HEK293 (cell line): ENCODE measurements at regions not wholly inside any gene's neighbourhood (a gene's known extent, or its start where the extent isn't known, plus 50 kb on each side); places are given as distances from the start of the nearest gene placed in this dataset.

Experiments
- CTCF ChIA-PET: fragments of 350-600 bp; formaldehyde crosslinking; extraction: SDS; loops from one replicate; lab custom pipeline; 2021; ENCODE audit warnings: antibody characterized with exemption; lab: Yijun Ruan, JAX
- POLR2A ChIA-PET: fragments of 300-600 bp; formaldehyde crosslinking; extraction: SDS; loops from one replicate; lab custom pipeline; 2020; ENCODE audit warnings: antibody characterized with exemption, inconsistent platforms; lab: Yijun Ruan, JAX
- H3K27ac ChIP-seq: fragments of 200-500 bp; sonication (Bioruptor generic); 2 replicates; pipeline ENCODE4 v1.5.1; 2014; ENCODE audit warnings: low read depth, low read length, control low read depth, inconsistent platforms; ENCODE audit errors: extremely low read depth
- H3K36me3 ChIP-seq, 2 experiments: fragments of 200-500 bp in 1 of 2; sonication (Bioruptor generic) in 1 of 2; 1 replicate in 1 of 2; 2 replicates in 1 of 2; pipeline ENCODE4 v1.5.1; 2014 to 2017; ENCODE audit warnings: inconsistent platforms in 2 of 2, low read length in 2 of 2; ENCODE audit not compliant: control insufficient read depth in 2 of 2, insufficient read depth in 1 of 2
- H3K4me1 ChIP-seq: fragments of 200-500 bp; sonication (Bioruptor generic); 2 replicates; pipeline ENCODE4 v1.5.1; 2014; ENCODE audit warnings: mild to moderate bottlenecking, low read length, inconsistent platforms; ENCODE audit not compliant: control insufficient read depth, insufficient read depth
- H3K4me3 ChIP-seq: 2 replicates; pipeline ENCODE4 v1.5.1; 2011; ENCODE audit warnings: low read depth, mild to moderate bottlenecking, control low read depth, low read length, moderate library complexity
- H3K9me3 ChIP-seq: fragments of 200-500 bp; sonication (Bioruptor generic); 2 replicates; pipeline ENCODE4 v1.5.1; 2014; ENCODE audit warnings: low read depth, low read length, inconsistent platforms; ENCODE audit not compliant: control insufficient read depth, insufficient read depth
- BCL11A ChIP-seq: fragments of 450-650 bp; formaldehyde crosslinking; IDR thresholded peaks from 2 replicates; pipeline ENCODE4 v1.5.1; 2016; ENCODE audit warnings: low read depth, missing biosample characterization, missing genetic modification characterization
- HOXC10 ChIP-seq: sonication (generic); formaldehyde crosslinking; IDR thresholded peaks from 2 replicates; pipeline ENCODE4 v1.8.1; 2023; ENCODE audit warnings: mild to moderate bottlenecking, missing genetic modification reagents
- RBAK ChIP-seq: fragments of 450-650 bp; formaldehyde crosslinking; IDR thresholded peaks from 2 replicates; pipeline ENCODE4 v1.5.1; 2016; ENCODE audit warnings: missing biosample characterization, missing genetic modification characterization
- SALL2 ChIP-seq: fragments of 450-650 bp; formaldehyde crosslinking; IDR thresholded peaks from 2 replicates; pipeline ENCODE4 v1.5.0; 2017; ENCODE audit warnings: missing biosample characterization, mild to moderate bottlenecking, missing genetic modification characterization, borderline replicate concordance
- ZFP69B ChIP-seq: fragments of 450-650 bp; formaldehyde crosslinking; IDR thresholded peaks from 2 replicates; pipeline ENCODE4 v1.5.1; 2016; ENCODE audit warnings: missing biosample characterization, missing genetic modification characterization
- ZNF132 ChIP-seq: fragments of 450-650 bp; formaldehyde crosslinking; IDR thresholded peaks from 2 replicates; pipeline ENCODE4 v1.5.1; 2017; ENCODE audit warnings: missing biosample characterization, missing genetic modification characterization, borderline replicate concordance
- ZNF202 ChIP-seq: fragments of 450-650 bp; formaldehyde crosslinking; IDR thresholded peaks from 2 replicates; pipeline ENCODE4 v1.5.1; 2016; ENCODE audit warnings: missing biosample characterization, missing genetic modification characterization, borderline replicate concordance
- ZNF571 ChIP-seq: fragments of 450-650 bp; formaldehyde crosslinking; IDR thresholded peaks from 2 replicates; pipeline ENCODE4 v1.5.0; 2017; ENCODE audit warnings: missing biosample characterization, missing genetic modification characterization
- ZNF585B ChIP-seq: fragments of 450-650 bp; formaldehyde crosslinking; IDR thresholded peaks from 2 replicates; pipeline ENCODE4 v1.5.1; 2016; ENCODE audit warnings: missing biosample characterization, missing genetic modification characterization
- ZNF707 ChIP-seq: fragments of 450-650 bp; formaldehyde crosslinking; IDR thresholded peaks from 2 replicates; pipeline ENCODE4 v1.5.1; 2016; ENCODE audit warnings: missing biosample characterization, missing genetic modification characterization
- ZNF76 ChIP-seq: fragments of 450-650 bp; formaldehyde crosslinking; IDR thresholded peaks from 2 replicates; pipeline ENCODE4; 2016; ENCODE audit warnings: low read depth, missing biosample characterization, missing genetic modification characterization, borderline replicate concordance
- ZNF785 ChIP-seq: fragments of 450-650 bp; formaldehyde crosslinking; IDR thresholded peaks from 2 replicates; pipeline ENCODE4 v1.5.1; 2016; ENCODE audit warnings: missing biosample characterization, missing genetic modification characterization
- TF ChIP-seq, protein P1 (sequence below): fragments of 450-650 bp; formaldehyde crosslinking; IDR thresholded peaks from 2 replicates; pipeline ENCODE4 v1.5.1; 2016; ENCODE audit warnings: missing biosample characterization, missing genetic modification characterization
- TF ChIP-seq, protein P2 (sequence below): fragments of 450-650 bp; formaldehyde crosslinking; IDR thresholded peaks from 2 replicates; pipeline ENCODE4 v1.5.1; 2016; ENCODE audit warnings: missing biosample characterization, missing genetic modification characterization
- TF ChIP-seq, protein P3 (sequence below): fragments of 450-650 bp; formaldehyde crosslinking; IDR thresholded peaks from 2 replicates; pipeline ENCODE4 v1.5.1; 2016; ENCODE audit warnings: missing biosample characterization, missing genetic modification characterization, borderline replicate concordance

GRCh38 chr5:41587668-41588067 lies 77.3 kb upstream of the PLCXD3 start:
- no peak overlapping the region for H3K27ac ChIP-seq
- CTCF ChIA-PET, result interaction anchor here (0.6 to 0.8 kb wide), 2 partner anchors 131 to 518 kb away, joined by 3 read pairs; no protein-coding TSS in a partner anchor
- TF ChIP-seq ZNF571 (tag by site-specific recombination) (no peak), ZFP69B (tag by site-specific recombination) (no peak), ZNF132 (tag by site-specific recombination) (no peak), SALL2 (tag by site-specific recombination) (no peak), ZNF707 (tag by site-specific recombination) (no peak), BCL11A (no peak), ZNF585B (tag by site-specific recombination) (no peak), RBAK (tag by site-specific recombination) (no peak), ZNF202 (no peak), ZNF785 (tag by site-specific recombination) (no peak), ZNF76 (no peak), HOXC10 (CRISPR knock-in tag) (no peak)
- TF ChIP-seq, protein P1, sequence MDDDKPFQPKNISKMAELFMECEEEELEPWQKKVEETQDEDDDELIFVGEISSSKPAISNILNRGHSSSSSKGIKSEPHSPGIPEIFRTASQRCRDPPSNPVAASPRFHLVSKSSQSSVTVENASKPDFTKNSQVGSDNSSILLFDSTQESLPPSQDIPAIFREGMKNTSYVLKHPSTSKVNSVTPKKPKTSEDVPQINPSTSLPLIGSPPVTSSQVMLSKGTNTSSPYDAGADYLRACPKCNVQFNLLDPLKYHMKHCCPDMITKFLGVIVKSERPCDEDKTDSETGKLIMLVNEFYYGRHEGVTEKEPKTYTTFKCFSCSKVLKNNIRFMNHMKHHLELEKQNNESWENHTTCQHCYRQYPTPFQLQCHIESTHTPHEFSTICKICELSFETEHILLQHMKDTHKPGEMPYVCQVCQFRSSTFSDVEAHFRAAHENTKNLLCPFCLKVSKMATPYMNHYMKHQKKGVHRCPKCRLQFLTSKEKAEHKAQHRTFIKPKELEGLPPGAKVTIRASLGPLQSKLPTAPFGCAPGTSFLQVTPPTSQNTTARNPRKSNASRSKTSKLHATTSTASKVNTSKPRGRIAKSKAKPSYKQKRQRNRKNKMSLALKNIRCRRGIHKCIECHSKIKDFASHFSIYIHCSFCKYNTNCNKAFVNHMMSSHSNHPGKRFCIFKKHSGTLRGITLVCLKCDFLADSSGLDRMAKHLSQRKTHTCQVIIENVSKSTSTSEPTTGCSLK (tag by site-specific recombination), result no peak
- TF ChIP-seq, protein P2, sequence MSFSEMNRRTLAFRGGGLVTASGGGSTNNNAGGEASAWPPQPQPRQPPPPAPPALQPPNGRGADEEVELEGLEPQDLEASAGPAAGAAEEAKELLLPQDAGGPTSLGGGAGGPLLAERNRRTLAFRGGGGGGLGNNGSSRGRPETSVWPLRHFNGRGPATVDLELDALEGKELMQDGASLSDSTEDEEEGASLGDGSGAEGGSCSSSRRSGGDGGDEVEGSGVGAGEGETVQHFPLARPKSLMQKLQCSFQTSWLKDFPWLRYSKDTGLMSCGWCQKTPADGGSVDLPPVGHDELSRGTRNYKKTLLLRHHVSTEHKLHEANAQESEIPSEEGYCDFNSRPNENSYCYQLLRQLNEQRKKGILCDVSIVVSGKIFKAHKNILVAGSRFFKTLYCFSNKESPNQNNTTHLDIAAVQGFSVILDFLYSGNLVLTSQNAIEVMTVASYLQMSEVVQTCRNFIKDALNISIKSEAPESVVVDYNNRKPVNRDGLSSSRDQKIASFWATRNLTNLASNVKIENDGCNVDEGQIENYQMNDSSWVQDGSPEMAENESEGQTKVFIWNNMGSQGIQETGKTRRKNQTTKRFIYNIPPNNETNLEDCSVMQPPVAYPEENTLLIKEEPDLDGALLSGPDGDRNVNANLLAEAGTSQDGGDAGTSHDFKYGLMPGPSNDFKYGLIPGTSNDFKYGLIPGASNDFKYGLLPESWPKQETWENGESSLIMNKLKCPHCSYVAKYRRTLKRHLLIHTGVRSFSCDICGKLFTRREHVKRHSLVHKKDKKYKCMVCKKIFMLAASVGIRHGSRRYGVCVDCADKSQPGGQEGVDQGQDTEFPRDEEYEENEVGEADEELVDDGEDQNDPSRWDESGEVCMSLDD, result no peak
- TF ChIP-seq, protein P3, sequence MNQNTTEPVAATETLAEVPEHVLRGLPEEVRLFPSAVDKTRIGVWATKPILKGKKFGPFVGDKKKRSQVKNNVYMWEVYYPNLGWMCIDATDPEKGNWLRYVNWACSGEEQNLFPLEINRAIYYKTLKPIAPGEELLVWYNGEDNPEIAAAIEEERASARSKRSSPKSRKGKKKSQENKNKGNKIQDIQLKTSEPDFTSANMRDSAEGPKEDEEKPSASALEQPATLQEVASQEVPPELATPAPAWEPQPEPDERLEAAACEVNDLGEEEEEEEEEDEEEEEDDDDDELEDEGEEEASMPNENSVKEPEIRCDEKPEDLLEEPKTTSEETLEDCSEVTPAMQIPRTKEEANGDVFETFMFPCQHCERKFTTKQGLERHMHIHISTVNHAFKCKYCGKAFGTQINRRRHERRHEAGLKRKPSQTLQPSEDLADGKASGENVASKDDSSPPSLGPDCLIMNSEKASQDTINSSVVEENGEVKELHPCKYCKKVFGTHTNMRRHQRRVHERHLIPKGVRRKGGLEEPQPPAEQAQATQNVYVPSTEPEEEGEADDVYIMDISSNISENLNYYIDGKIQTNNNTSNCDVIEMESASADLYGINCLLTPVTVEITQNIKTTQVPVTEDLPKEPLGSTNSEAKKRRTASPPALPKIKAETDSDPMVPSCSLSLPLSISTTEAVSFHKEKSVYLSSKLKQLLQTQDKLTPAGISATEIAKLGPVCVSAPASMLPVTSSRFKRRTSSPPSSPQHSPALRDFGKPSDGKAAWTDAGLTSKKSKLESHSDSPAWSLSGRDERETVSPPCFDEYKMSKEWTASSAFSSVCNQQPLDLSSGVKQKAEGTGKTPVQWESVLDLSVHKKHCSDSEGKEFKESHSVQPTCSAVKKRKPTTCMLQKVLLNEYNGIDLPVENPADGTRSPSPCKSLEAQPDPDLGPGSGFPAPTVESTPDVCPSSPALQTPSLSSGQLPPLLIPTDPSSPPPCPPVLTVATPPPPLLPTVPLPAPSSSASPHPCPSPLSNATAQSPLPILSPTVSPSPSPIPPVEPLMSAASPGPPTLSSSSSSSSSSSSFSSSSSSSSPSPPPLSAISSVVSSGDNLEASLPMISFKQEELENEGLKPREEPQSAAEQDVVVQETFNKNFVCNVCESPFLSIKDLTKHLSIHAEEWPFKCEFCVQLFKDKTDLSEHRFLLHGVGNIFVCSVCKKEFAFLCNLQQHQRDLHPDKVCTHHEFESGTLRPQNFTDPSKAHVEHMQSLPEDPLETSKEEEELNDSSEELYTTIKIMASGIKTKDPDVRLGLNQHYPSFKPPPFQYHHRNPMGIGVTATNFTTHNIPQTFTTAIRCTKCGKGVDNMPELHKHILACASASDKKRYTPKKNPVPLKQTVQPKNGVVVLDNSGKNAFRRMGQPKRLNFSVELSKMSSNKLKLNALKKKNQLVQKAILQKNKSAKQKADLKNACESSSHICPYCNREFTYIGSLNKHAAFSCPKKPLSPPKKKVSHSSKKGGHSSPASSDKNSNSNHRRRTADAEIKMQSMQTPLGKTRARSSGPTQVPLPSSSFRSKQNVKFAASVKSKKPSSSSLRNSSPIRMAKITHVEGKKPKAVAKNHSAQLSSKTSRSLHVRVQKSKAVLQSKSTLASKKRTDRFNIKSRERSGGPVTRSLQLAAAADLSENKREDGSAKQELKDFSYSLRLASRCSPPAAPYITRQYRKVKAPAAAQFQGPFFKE (tag by site-specific recombination), result no peak
- TF ChIP-seq, all 188 proteins: peak for 0
- Histone ChIP-seq H3K36me3 (no peaks in the 10 kb centered on the region), H3K9me3 (no peaks in the 10 kb centered on the region), H3K4me1 (no peaks in the 10 kb centered on the region), H3K4me3 (no peak overlapping the region)
- POLR2A ChIA-PET, result no interaction called here
